Transverse colon (tissue), 4 donors: ENCODE measurements at regions not wholly inside any gene's neighbourhood (a gene's known extent, or its start where the extent isn't known, plus 50 kb on each side); places are given as distances from the start of the nearest gene placed in this dataset.

Experiments
- POLR2AphosphoS5 ChIP-seq, 3 donors: sonication (generic); formaldehyde crosslinking; IDR thresholded peaks; one replicate each; pipeline ENCODE4 v1.6.1; 2016; ENCODE audit warnings: antibody characterized with exemption in 3 of 3
- TF ChIP-seq, protein P1 (sequence below), 5 experiments: fragments of 200-600 bp in 3 of 5; fragments of 450-650 bp in 2 of 5; sonication (generic) in 3 of 5; IDR thresholded peaks; 1 replicate in 2 of 5; 2 replicates in 3 of 5; pipeline ENCODE4 v1.5.1; 2016 to 2017; ENCODE audit warnings: antibody characterized with exemption in 5 of 5, inconsistent platforms in 3 of 5, mild to moderate bottlenecking in 2 of 5, moderate library complexity in 1 of 5

DNA sequence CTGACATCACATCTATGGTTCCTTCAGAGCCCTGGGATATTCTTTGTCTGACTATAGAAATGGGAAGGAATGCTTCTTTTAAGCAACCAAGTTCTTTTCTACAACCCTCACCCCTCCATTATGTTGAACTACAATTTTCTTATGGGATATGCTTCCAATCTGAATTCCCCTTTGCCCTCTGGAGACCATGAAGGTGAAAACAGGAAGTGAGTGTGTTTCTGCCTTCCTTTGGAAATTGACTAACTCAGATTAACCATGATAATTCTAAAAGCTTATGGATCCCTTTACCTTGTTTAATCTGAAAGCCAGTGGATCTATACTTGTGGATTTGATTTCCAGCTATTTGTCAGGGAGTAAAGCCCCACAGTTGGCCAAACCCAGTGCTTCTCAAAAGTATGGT, 90.8 kb upstream of the SERTM1 start:
- TF ChIP-seq, protein P1, sequence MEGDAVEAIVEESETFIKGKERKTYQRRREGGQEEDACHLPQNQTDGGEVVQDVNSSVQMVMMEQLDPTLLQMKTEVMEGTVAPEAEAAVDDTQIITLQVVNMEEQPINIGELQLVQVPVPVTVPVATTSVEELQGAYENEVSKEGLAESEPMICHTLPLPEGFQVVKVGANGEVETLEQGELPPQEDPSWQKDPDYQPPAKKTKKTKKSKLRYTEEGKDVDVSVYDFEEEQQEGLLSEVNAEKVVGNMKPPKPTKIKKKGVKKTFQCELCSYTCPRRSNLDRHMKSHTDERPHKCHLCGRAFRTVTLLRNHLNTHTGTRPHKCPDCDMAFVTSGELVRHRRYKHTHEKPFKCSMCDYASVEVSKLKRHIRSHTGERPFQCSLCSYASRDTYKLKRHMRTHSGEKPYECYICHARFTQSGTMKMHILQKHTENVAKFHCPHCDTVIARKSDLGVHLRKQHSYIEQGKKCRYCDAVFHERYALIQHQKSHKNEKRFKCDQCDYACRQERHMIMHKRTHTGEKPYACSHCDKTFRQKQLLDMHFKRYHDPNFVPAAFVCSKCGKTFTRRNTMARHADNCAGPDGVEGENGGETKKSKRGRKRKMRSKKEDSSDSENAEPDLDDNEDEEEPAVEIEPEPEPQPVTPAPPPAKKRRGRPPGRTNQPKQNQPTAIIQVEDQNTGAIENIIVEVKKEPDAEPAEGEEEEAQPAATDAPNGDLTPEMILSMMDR (IDR thresholded peaks at IDR 0.05) = no peak
- TF ChIP-seq POLR2AphosphoS5 (IDR thresholded peaks at IDR 0.05) = no peak
